Stimulated activated CD8-positive, alpha-beta memory T cell treated with anti-CD3 and anti-CD28 coated beads, Interleukin-12 subunit alpha, Interleukin-12 subunit beta, amount 100 ng/mL, for 24 hours (primary cell): ENCODE measurements at regions not wholly inside any gene's neighbourhood (a gene's known extent, or its start where the extent isn't known, plus 50 kb on each side); places are given as distances from the start of the nearest gene placed in this dataset.

Experiments
- DNase-seq: peaks from one replicate; pipeline ENCODE4 v3.0.0-alpha.2; 2020; ENCODE audit errors: extremely low read depth

DNA sequence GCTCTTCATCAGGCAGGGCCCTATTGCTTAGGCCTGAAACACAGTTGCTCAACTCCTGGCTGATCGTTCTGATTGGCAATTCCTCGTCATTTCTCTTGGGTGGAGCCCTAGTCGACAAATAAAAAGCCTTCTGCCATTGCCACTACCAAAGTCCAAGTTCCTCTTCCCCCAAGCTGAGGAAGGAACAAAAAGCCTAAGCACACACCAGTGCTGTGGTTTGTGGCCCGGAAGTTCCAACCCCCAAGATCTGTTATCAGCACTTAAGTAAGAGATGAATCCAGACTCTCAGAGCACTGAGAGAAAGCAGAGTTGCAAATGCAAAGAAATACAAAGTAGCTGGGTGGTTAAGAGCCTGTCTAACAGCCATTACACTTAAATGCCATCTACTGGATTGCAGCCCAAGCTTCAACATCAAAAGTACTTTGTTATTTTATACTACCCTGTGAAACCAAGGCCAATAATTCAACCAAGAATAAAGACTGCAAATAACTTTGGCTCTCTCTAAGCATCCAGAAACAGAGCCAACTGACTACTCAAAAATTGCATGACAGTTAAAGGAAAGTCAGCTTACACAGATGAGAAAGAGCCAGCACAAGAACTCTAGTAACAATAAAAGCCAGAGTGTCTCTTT lies 1024.0 kb downstream of the GRIK2 start:
- DNase-seq = no peak

DNA sequence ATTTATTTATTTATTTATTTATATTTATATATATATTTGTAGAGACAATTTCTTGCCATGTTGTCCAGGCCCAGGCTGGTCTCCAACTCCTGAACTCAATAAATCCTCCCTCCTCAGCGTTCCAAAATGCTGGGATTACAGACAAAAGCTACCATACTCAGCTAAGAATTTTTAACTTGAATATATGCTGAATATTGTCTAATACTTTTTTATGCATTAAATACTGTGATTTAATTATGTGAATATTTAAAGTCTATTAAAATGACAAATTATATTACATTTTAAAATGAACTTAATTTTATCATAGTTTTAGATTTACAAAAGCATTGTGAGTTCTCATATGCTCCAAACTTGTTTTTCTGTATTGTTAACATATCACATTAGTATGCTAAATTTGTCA lies 1022.4 kb downstream of the GRIK2 start:
- no peak for DNase-seq

DNA sequence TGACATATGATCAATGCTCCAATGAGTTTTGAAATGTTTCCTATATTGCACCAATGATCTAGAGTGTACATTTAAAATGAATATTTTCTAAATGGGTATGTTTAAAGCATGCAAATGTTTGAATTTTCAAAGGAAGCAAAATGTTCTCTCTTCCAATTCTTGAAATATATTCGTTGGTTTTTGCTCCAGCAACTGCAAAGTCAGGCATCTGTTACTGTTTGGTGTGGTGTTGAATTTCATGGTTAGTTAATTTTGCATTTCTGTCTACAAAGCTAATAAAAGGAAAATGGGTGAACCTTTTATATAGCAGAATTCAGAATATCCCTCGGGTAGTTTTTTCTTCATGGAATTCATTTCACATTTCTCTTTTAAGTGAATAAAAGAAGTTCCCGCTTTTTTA lies 1018.3 kb downstream of the GRIK2 start:
- DNase-seq = no peak

DNA sequence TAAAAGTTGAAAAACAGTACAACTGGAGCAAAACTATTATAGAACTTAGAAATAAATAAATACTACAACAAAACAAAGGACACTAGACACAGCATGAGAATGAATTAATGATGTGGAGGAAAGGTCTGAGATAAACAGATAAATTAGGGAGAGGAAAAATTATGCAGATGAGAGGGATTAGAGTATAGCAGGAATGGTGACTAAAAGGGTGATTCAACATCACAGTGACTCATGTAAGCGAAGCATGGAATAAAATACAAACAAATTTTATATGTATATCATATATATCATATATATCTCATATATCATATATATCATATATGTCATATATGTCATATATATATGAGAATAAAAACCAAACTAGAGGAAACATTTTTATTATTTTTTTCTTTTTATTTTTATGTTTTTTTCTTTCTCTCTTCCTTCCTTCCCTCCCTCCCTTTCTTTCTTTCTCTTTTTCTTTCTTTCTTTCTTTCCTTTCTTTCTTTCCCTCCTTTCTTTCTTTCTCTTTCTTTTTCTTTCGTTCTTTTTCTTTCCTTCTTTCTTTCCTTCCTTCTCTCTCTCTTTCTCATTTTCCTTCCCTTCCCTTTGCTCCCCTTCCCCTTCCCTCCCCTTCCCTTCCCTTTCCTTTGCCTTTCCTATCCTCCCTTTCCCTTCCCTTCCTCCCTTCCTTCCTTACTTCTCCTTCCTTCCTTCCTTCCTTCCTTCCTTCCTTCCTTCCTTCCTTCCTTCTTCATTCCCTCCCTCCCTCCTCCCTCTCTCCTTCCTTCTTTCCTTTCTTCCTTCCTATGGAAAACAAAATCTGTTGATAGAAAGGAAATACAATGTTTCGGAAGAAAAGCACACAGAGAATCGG lies 1014.6 kb downstream of the GRIK2 start:
- no peak for DNase-seq

DNA sequence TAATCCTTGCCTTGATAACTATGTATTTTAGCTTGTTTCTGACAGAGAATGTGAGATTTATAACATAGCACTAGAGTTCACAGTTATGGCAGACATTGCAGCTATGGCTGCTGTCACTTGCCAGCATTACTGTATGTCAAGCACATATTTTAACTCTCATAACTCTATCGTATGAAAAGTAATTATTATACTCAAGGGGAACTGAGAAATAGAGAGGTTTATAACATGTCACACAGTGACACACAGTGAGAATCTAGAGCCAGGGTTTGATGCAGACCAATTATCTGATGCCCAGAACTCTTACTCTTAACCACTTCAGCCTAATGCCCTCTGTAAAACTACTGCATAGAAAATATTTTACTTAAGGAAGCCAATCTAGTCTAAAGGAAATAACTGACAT lies 1012.4 kb downstream of the GRIK2 start:
- DNase-seq = no peak

DNA sequence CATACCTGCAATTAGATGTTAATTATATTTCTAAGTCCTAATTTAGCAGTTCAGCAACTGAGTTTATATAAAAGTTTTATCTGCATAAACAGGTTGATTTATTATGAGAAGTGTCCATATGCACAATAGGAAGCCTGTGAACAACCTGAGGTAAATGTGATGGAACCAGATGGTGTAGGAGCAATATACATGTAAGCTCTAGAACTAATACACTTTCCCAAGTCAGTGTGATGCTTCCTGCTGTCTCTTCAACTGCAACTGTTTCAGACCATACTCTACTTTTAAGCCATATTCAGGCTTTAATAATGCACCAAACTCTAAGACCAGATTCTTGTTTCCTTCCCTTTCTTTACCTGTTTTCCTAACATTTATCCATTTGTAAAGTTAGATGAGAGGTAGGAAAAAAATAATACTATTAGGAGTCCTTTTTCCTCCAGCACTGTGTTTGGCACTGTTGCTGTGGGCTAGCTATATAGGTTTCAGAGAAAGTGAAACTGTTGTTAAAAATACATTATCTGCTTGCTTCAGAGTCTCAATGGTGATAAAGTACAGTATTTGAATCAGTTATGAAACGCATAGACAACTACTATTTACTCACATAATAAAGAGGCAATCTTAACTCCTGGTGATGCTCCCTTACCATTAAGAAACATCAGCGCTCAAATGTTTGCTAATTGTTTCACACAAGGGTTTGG lies 1009.3 kb downstream of the GRIK2 start:
- no peak for DNase-seq

DNA sequence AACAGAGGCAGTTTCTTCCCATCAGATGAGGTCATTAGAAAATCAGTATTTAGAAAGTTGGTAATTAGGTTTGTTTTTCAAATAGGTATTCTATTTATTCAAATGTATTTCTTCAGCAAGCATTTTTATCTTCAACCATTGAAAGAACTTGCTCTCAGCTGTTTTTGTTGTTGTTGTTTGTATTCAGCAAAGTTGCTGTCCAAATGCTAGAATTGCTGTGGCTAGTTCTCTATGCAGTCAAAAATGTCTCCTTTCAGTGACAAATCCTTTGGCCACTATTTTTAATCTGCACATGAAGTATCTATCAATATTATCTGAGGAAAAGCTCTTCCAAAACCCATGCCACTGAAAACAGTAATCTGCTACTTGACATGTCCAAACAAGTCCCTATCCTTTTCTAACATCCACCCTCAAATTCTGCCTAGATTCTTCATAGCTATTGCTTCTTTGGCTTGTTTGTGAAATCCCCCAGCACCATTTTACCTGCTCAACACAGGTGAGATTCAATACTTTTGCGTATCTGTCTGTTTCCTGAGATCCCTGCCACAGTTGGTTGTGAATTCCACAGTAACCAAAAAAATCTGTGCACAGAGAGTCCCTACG lies 1005.4 kb downstream of the GRIK2 start:
- no peak for DNase-seq

DNA sequence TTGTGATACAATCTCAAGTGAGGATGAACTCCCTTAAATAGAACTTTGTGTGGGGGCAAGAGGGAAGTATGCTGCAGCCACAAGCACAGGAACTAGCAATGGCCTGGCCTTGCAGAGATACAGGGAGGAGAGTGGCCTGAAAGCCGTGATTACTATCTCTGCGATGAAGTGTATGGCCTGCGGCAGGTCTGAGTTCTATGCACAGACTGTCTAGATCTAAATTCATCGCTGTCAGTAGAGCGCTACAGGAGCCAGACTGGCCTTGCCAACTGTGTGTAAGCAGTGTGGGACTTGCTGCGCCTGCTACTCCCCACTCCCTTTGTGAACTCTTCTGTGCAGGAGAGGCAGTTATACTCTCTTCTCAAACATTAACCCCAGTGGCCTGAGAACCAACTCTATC lies 997.0 kb downstream of the GRIK2 start:
- DNase-seq = no peak

DNA sequence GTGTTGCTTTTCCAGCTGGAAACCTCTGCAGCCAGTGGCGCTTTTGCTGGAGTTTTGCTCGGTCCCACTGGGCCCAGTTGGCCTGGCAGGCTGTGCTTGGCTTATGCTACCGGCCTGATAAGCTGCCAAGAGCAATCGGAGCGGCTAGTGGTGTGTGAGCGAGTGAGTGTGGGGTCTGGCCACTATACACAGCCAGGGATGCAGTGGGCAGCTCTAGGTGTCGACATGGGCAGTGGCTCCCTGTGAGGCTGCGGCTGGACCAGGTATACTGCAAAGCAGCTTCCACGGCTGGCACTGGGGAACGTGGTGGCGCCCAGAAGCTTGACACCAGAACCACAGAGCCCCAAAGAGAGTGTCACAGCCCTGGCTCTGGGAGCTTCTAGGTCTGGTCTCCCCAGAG lies 996.5 kb downstream of the GRIK2 start:
- DNase-seq = no peak

DNA sequence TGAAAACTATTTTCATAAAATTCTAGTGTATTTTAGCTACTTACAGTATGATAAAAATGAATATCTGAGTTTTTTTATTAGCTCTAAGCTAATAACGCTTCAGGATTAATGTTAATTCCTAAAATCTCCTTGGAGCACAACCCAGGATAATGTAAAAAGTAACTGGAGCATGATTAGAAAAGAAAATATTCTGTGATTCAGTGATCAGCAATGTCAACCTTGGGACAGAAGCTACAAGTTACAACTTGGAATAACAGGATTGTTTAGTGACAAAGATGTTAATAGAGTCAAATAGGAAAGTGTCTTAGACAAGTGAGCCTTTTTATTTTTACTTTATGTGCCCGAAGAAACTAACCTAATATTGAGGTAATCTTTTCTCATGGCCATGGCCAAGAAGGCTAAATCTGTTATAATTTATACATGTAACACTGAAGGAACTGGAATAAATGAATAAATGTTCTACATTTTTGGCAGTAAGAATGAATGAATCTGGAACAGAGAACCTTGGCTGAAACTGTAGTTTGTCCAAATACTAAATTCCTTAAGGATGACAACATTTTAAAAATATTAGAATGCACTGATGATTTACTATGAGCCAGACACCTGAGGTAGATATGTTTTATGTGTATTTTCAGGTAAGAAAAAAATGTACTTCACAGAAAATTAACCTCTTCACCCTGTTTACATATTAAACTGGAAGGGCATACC lies 994.0 kb downstream of the GRIK2 start:
- DNase-seq = no peak

DNA sequence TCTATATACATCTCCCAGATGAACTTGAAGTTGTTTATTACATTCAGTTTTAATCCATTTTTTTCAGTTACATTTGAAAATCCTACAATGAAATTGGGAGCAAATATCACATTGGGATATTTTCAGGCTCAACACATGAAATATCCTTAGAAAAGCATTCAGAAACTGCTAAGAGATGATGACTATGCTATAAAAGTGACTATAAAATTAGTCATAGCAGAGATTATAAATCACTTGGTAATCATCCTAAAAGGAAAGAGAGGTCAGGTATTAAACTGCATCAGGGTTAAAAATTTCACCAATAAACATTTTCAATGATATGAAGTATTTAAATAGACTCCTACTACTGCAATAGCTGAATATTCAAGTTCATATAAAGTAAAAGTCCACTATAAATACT lies 987.7 kb downstream of the GRIK2 start:
- no peak for DNase-seq

DNA sequence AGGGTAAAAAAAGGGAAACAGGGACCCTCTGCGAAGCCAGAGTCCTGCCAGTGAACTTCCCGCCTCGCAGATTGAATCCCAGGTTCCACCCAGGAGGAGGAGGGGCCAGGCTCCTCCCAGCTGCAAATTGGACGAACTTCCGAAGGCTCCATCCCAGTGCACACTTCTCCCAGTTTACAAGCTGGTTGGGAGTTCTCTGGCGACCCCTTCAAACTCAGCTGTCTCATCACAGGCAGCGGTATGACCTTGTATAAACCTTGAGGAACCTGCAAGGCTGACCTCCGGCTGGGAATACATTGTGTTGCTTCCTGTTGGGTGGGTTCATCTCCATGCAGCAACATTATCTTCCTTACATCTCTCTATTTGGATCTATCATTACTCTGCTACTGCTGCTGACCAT lies 962.7 kb downstream of the GRIK2 start:
- DNase-seq = no peak

DNA sequence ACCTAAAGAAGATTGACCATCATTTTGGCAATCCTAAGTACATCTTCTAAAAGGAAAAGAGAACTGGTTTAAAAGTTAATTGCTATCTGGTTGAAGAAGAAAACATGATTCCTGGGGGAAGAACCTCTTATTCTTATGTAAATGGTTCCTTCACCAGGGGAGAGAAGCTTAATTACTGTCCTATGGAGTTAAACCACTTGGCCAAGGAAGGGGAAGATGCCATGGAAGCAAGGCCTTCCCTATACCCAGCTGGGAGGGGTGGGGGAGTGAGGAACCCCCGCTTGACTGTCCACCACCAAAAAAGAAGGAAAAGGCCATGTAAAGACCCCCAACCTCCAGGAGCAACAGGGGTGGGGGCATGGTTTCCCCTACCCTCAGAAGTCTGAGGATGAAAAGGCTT lies 962.1 kb downstream of the GRIK2 start:
- DNase-seq = no peak

DNA sequence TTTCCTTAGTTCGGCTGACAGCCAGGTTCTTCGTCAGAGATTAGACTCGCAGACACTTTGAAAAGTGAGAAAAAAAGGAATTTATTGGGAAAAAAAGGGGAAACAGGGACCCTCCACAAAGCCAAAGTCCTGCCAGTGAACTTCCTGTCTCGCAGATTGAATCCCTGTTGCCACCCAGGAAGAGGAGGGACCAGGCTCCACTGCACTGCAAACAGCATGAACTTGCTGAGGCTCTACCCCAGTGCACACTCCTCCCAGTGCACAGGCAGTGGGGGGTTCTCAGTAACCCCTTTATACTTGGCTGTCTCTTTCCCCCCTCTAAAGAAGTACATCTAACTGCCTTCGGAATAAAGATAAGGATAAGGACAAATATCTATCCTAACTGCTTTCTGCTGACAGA lies 959.0 kb downstream of the GRIK2 start:
- no peak for DNase-seq

DNA sequence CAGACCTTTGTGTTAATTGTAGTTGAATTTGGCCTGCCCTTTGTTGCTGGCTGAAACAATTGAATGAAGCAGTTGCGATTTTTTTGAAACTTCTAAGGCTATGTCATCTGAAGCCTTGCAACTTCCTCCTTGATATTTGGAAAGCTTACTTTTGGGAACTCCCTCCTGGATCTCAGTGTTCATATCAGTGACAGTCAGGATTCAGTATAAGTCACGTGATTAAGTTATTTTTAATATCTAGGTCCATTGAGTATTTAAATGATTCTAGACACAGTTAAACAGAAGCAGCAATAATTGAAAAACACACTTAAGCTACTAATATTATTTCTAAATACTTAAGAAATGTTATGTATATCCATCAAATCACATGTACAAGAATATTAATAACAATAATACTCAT lies 951.3 kb downstream of the GRIK2 start:
- DNase-seq = no peak

DNA sequence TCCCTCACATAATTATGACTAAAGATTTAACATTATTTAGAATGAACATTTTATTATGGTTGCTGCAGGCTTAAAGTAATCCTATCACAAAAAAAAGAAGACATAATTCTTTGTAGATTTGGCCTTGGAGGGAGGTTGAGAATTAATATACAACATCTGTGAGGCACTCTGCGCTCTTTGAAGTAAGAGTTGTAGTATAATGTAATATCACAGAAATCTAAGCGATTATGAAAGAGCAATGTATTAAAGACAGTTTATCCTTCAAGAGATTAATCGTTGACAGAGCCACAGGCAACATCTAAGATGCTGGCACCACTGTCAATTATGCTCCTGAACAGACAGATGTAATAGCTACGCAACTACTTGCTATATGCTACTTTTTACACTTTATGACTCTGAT lies 946.8 kb downstream of the GRIK2 start:
- DNase-seq = no peak

DNA sequence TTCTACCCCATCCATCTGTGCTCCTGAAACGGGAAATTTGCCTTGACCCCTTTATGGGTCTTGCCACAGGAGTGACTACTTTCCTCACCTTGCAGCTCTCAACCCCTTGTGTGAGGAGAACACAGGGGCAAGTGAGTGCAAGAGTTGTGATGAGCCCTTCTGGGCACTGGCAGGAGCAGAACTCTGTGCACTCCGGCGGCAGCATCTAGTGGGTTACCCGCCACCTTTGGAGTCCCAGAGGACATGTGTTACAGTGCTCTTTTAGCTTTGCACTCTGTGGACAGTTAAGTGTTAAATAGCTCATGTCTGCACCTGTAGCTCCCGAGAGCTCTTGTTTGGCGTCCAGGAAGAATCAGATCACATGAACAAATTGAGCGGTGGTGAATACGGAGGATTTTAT lies 940.2 kb downstream of the GRIK2 start:
- DNase-seq = no peak

DNA sequence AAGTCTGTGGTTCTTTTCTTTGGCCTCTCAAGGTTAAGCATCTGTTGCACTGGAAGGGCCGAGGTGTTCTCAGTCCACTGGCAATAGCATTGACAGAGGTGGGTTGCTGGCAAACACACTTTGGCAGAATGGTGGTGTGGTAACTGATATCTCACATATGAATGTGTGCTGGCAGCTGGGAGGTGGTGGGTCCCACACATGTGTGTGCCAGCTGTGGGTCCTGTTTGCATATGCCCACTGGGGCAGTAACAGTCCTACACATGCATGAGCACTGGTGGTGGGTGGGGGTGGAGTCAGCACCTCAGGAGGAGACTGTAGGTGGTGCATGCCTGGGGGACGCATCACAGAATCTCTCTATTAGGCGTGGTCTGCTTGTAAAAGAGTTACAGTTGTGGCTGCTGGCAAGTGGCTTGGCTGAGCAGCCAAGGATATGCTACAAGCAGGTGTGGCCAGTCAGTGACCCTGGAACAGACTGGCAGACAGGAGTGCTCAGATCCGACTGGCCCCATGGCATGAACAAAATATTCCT lies 934.3 kb downstream of the GRIK2 start:
- DNase-seq = no peak

DNA sequence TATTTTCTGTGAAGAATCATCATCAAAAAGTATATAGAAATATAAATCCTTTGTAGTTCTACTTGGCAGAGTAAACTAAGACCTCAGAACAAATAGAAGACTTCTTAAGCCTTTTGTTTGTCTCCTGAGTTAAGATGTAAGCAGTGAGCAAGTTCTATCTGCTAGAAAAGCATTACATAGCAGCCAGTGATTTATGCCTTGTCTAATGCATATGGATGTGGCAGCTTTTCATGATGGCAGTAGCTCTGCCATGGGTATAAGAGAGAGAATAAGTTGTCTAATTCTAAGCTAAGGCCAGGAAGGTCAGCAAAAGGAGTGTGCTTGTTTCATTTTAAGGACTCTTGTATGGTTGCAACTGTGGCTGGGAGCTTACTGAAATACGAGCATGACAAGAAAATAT lies 920.2 kb downstream of the GRIK2 start:
- no peak for DNase-seq

DNA sequence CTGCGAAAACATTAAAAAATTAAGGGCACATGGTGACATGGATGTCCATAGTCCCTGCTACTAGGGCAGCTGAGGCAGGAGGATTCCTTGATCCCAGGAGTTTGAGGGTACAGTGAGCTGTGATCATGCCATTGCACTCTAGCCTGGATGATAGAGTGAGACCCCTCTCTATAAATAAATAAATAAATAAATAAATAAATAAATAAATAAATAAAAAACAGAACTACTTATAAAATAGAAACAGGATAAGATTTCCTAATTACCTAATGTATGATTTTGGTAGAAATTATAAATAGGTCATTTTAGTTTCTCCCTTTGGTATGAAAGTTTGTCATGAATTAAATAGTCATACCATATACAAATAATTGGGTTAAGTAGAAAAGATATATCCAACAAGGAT lies 916.2 kb downstream of the GRIK2 start:
- no peak for DNase-seq

DNA sequence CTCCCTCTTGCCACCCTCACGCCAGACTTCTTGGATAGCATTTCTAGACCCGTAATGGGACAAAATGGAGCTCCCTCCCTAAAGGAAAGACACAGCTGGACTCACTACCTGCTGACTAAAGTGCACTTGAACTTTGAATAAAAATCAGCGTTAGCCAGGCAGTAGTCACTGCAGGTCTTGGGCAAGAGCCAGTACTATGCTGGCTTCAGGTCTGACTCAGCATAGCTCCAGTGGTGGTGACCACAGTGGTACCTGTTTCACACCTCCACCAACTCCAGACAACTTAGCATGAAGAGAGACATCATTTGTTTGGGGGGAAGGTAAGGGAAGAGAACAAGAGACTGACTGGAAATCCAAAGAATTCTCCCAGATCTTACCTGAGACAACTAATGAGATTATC lies 906.8 kb downstream of the GRIK2 start:
- DNase-seq = no peak

DNA sequence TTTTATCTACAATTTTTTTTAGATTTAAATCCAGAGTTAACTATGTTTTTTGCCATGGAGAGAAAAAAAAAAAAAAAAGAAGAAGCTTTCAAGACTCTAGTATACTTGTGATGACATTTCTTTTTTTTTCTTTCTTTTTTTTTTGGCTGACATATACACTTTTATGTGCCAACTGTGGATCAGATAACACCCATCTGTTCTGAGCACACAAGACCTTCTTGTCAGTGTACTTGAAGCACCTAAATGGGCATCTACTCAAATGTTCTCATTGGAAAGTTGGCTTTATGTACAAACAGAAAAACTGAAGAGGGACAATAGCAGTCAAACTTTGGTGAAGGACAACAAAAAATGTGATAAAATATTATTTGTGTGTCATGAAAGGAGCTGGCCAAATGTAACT lies 904.5 kb downstream of the GRIK2 start:
- DNase-seq = no peak
